ENCODE measurements at regions not wholly inside any gene's neighbourhood (a gene's known extent, or its start where the extent isn't known, plus 50 kb on each side); places are given as distances from the start of the nearest gene placed in this dataset.

GRCh38 chr12:118680356-118680963 is 300.9 kb upstream of the SRRM4 start:
- Histone ChIP-seq H3K4me1 (replicated peaks in 1 of 2) (no peaks in the 10 kb centered on the region), H3K36me3 (replicated peaks in 1 of 2) (no peaks in the 10 kb centered on the region), H3K27me3 (no peaks in the 10 kb centered on the region), H3K4me3 (no peak overlapping the region), H3K9me3 (replicated peaks in 1 of 3) (no peaks in the 10 kb centered on the region), H3K27ac (no peak overlapping the region)
- no peak for TF ChIP-seq CTCF (IDR thresholded peaks at IDR 0.05)
- TF ChIP-seq POLR2A (IDR thresholded peaks at IDR 0.05), result no peak
- DNase-seq, result no peak
- WGBS, 4 donors, result 22 to 32% (median 28%) methylated on average over 7 of the region's 7 CpGs
- intact Hi-C loops (cut with DNase I), result no loop called here

- Histone ChIP-seq H3K9me3 (replicated peaks in 1 of 3) (no peaks in the 10 kb centered on the region), H3K4me1 (replicated peaks in 1 of 2) (no peaks in the 10 kb centered on the region), H3K27ac (no peak overlapping the region), H3K4me3 (no peak overlapping the region), H3K36me3 (replicated peaks in 1 of 2) (no peaks in the 10 kb centered on the region), H3K27me3 (no peaks in the 10 kb centered on the region)
- 52 to 58% (median 55%) methylated on average over 3 of the region's 3 CpGs for WGBS, 4 donors
- DNase-seq, result no peak
- intact Hi-C loops (cut with DNase I), result no loop called here
- TF ChIP-seq POLR2A (IDR thresholded peaks at IDR 0.05), result no peak
- no peak for TF ChIP-seq CTCF (IDR thresholded peaks at IDR 0.05)
Observed at GRCh38 chr12:118682656-118683055, 298.7 kb upstream of the SRRM4 start.

DNA sequence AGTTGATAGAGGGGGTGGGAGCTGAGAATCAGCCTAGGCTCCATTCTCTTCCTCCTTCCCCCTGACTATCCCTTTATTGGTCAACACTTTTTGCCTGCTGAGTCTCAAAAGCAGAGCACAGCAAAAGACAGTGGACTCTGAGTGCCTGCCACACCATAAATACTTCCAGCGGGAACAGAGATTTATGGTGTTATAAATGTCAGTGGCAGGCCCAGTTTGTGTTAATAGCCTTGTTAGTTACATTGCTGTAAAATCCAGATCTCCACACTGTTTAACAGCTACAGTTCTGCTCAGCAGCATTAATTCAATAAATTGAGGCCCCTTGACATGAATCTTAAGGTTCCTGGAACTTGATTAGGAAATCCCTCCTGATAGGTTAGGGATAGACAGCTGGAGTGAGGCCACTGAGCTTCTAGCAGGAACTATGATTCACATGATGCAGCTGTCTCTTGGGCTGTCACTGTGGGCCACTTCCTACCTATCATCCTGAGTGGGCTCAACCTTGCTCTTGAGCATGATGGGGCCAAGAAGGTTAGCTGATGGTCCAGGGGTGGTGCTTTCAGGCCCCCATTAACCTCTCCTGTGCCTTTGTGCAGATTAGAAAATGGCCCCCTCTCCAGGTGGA is 295.2 kb upstream of the SRRM4 start:
- H3K9me3 ChIP-seq (replicated peaks in 1 of 3), result no peaks in the 10 kb centered on the region
- 9 to 16% (median 14%) methylated on average over 1 of the region's 1 CpG for WGBS, 4 donors
- H3K27me3 ChIP-seq, result no peaks in the 10 kb centered on the region
- H3K27ac ChIP-seq, result no peak overlapping the region
- H3K4me3 ChIP-seq, result no peak overlapping the region
- intact Hi-C loops (cut with DNase I), result no loop called here
- no peak for TF ChIP-seq POLR2A (IDR thresholded peaks at IDR 0.05)
- no peak for TF ChIP-seq CTCF (IDR thresholded peaks at IDR 0.05)
- H3K36me3 ChIP-seq (replicated peaks in 1 of 2), result no peaks in the 10 kb centered on the region
- H3K4me1 ChIP-seq (replicated peaks in 1 of 2), result no peaks in the 10 kb centered on the region
- no peak for DNase-seq

GRCh38 chr12:118689793-118690192 is 291.5 kb upstream of the SRRM4 start:
- Histone ChIP-seq H3K4me1 (replicated peaks in 1 of 2) (no peaks in the 10 kb centered on the region), H3K27ac (no peak overlapping the region), H3K27me3 (no peaks in the 10 kb centered on the region), H3K9me3 (replicated peaks in 1 of 3) (no peaks in the 10 kb centered on the region), H3K4me3 (no peak overlapping the region), H3K36me3 (replicated peaks in 1 of 2) (no peaks in the 10 kb centered on the region)
- DNase-seq, result no peak
- 22 to 32% (median 29%) methylated on average over 3 of the region's 3 CpGs for WGBS, 4 donors
- intact Hi-C loops (cut with DNase I), result no loop called here
- TF ChIP-seq CTCF (IDR thresholded peaks at IDR 0.05) (no peak), POLR2A (IDR thresholded peaks at IDR 0.05) (no peak)
